ENCODE measurements at regions not wholly inside any gene's neighbourhood (a gene's known extent, or its start where the extent isn't known, plus 50 kb on each side); places are given as distances from the start of the nearest gene placed in this dataset.

- no peaks in the 10 kb centered on the region for H3K9me3 Mint-ChIP-seq
- H3K4me1 Mint-ChIP-seq: peaks cover 6% of the 10 kb centered on the region
- H3K4me3 Mint-ChIP-seq: no peak overlapping the region
- no peak overlapping the region for H3K27ac Mint-ChIP-seq
- no peaks in the 10 kb centered on the region for H3K27me3 Mint-ChIP-seq (ENCODE audit: low read depth)
- no peak for TF ChIP-seq CTCF (IDR thresholded peaks at IDR 0.05; ENCODE audit: unreplicated experiment)
- no peaks in the 10 kb centered on the region for H3K36me3 Mint-ChIP-seq
- no peak for DNase-seq (ENCODE audit: low spot score in 2 of 2, unreplicated experiment in 2 of 2)
Measured at GRCh38 chr12:42010257-42010656, 134.4 kb downstream of the GXYLT1 start.

GRCh38 chr12:42008996-42009395 is 135.7 kb downstream of the GXYLT1 start:
- no peak overlapping the region for H3K4me3 Mint-ChIP-seq
- H3K9me3 Mint-ChIP-seq: no peaks in the 10 kb centered on the region
- no peak overlapping the region for H3K27ac Mint-ChIP-seq
- H3K36me3 Mint-ChIP-seq: no peaks in the 10 kb centered on the region
- no peak for DNase-seq (ENCODE audit: low spot score in 2 of 2, unreplicated experiment in 2 of 2)
- no peak for TF ChIP-seq CTCF (IDR thresholded peaks at IDR 0.05; ENCODE audit: unreplicated experiment)
- H3K4me1 Mint-ChIP-seq: peaks cover 6% of the 10 kb centered on the region
- no peaks in the 10 kb centered on the region for H3K27me3 Mint-ChIP-seq (ENCODE audit: low read depth)

- H3K9me3 Mint-ChIP-seq: no peaks in the 10 kb centered on the region
- no peak for TF ChIP-seq CTCF (IDR thresholded peaks at IDR 0.05; ENCODE audit: unreplicated experiment)
- no peaks in the 10 kb centered on the region for H3K36me3 Mint-ChIP-seq
- H3K27ac Mint-ChIP-seq: no peak overlapping the region
- no peaks in the 10 kb centered on the region for H3K4me1 Mint-ChIP-seq
- H3K27me3 Mint-ChIP-seq (ENCODE audit: low read depth): no peaks in the 10 kb centered on the region
- H3K4me3 Mint-ChIP-seq: no peak overlapping the region
- no peak for DNase-seq (ENCODE audit: low spot score in 2 of 2, unreplicated experiment in 2 of 2)
Measured at GRCh38 chr12:42003031-42003430, 141.6 kb downstream of the GXYLT1 start.

GRCh38 chr12:42002563-42002962 is 142.1 kb downstream of the GXYLT1 start:
- DNase-seq (ENCODE audit: low spot score in 2 of 2, unreplicated experiment in 2 of 2): no peak
- Mint-ChIP-seq H3K9me3 (no peaks in the 10 kb centered on the region), H3K27ac (no peak overlapping the region), H3K4me1 (no peaks in the 10 kb centered on the region), H3K4me3 (no peak overlapping the region), H3K27me3 (ENCODE audit: low read depth) (no peaks in the 10 kb centered on the region), H3K36me3 (no peaks in the 10 kb centered on the region)
- no peak for TF ChIP-seq CTCF (IDR thresholded peaks at IDR 0.05; ENCODE audit: unreplicated experiment)

- Mint-ChIP-seq H3K27me3 (ENCODE audit: low read depth) (no peaks in the 10 kb centered on the region), H3K9me3 (no peaks in the 10 kb centered on the region), H3K27ac (no peak overlapping the region), H3K4me3 (no peak overlapping the region), H3K36me3 (no peaks in the 10 kb centered on the region), H3K4me1 (no peaks in the 10 kb centered on the region)
- no peak for TF ChIP-seq CTCF (IDR thresholded peaks at IDR 0.05; ENCODE audit: unreplicated experiment)
- DNase-seq (ENCODE audit: low spot score in 2 of 2, unreplicated experiment in 2 of 2): no peak
Measured at GRCh38 chr12:41998436-41998835, 146.2 kb downstream of the GXYLT1 start.

GRCh38 chr12:41993283-41993682 is 151.4 kb downstream of the GXYLT1 start:
- Mint-ChIP-seq H3K27me3 (ENCODE audit: low read depth) (no peaks in the 10 kb centered on the region), H3K4me3 (no peak overlapping the region), H3K27ac (no peak overlapping the region), H3K4me1 (peaks cover 6% of the 10 kb centered on the region), H3K36me3 (no peaks in the 10 kb centered on the region), H3K9me3 (peaks cover 7% of the 10 kb centered on the region)
- no peak for DNase-seq (ENCODE audit: low spot score in 2 of 2, unreplicated experiment in 2 of 2)
- no peak for TF ChIP-seq CTCF (IDR thresholded peaks at IDR 0.05; ENCODE audit: unreplicated experiment)
